ENCODE measurements at regions not wholly inside any gene's neighbourhood (a gene's known extent, or its start where the extent isn't known, plus 50 kb on each side); places are given as distances from the start of the nearest gene placed in this dataset.

- Histone ChIP-seq H4K20me1 (ENCODE audit: insufficient read depth, low read length) (no peaks in the 10 kb centered on the region), H3K27ac (ENCODE audit: low read length) (no peak overlapping the region), H3K9ac (ENCODE audit: low read length) (no peak overlapping the region), H3K4me2 (ENCODE audit: low read length) (no peak overlapping the region), H3K9me3 (ENCODE audit: insufficient read depth, low read length) (no peaks in the 10 kb centered on the region), H3K36me3 (replicated peaks; ENCODE audit: low read depth, low read length) (no peaks in the 10 kb centered on the region), H3K79me2 (ENCODE audit: low read length) (no peaks in the 10 kb centered on the region), H3K4me1 (ENCODE audit: low read length) (no peaks in the 10 kb centered on the region), H3K27me3 (ENCODE audit: low read depth, low read length) (no peaks in the 10 kb centered on the region), H2AFZ (ENCODE audit: low read depth, low read length) (no peak overlapping the region), H3K4me3 (ENCODE audit: low read length) (no peak overlapping the region)
- TF ChIP-seq CTCF (IDR thresholded peaks at IDR 0.05; ENCODE audit: low read depth, low read length) (no peak), EZH2phosphoT487 (IDR thresholded peaks at IDR 0.05; ENCODE audit: low read depth) (no peak)
Observed at GRCh38 chr10:56599201-56599600, 238.1 kb upstream of the ZWINT start.

- no peaks in the 10 kb centered on the region for H3K4me1 ChIP-seq (ENCODE audit: low read length)
- no peaks in the 10 kb centered on the region for H3K9me3 ChIP-seq (ENCODE audit: insufficient read depth, low read length)
- no peak overlapping the region for H3K4me2 ChIP-seq (ENCODE audit: low read length)
- H3K79me2 ChIP-seq (ENCODE audit: low read length): no peaks in the 10 kb centered on the region
- no peaks in the 10 kb centered on the region for H3K36me3 ChIP-seq (replicated peaks; ENCODE audit: low read depth, low read length)
- no peak overlapping the region for H3K4me3 ChIP-seq (ENCODE audit: low read length)
- H3K9ac ChIP-seq (ENCODE audit: low read length): no peak overlapping the region
- H4K20me1 ChIP-seq (ENCODE audit: insufficient read depth, low read length): no peaks in the 10 kb centered on the region
- H2AFZ ChIP-seq (ENCODE audit: low read depth, low read length): no peak overlapping the region
- no peak overlapping the region for H3K27ac ChIP-seq (ENCODE audit: low read length)
- TF ChIP-seq EZH2phosphoT487 (IDR thresholded peaks at IDR 0.05; ENCODE audit: low read depth): no peak
- TF ChIP-seq CTCF (IDR thresholded peaks at IDR 0.05; ENCODE audit: low read depth, low read length): no peak
- no peaks in the 10 kb centered on the region for H3K27me3 ChIP-seq (ENCODE audit: low read depth, low read length)
Observed at GRCh38 chr10:56596257-56596656, 235.2 kb upstream of the ZWINT start.

GRCh38 chr10:56593120-56593519, 232.1 kb upstream of the ZWINT start:
- no peaks in the 10 kb centered on the region for H3K27me3 ChIP-seq (ENCODE audit: low read depth, low read length)
- no peak overlapping the region for H3K4me2 ChIP-seq (ENCODE audit: low read length)
- H3K36me3 ChIP-seq (replicated peaks; ENCODE audit: low read depth, low read length): no peaks in the 10 kb centered on the region
- TF ChIP-seq EZH2phosphoT487 (IDR thresholded peaks at IDR 0.05; ENCODE audit: low read depth): no peak
- no peak for TF ChIP-seq CTCF (IDR thresholded peaks at IDR 0.05; ENCODE audit: low read depth, low read length)
- H3K9ac ChIP-seq (ENCODE audit: low read length): no peak overlapping the region
- H3K79me2 ChIP-seq (ENCODE audit: low read length): no peaks in the 10 kb centered on the region
- H3K9me3 ChIP-seq (ENCODE audit: insufficient read depth, low read length): no peaks in the 10 kb centered on the region
- H4K20me1 ChIP-seq (ENCODE audit: insufficient read depth, low read length): no peaks in the 10 kb centered on the region
- H3K27ac ChIP-seq (ENCODE audit: low read length): no peak overlapping the region
- no peak overlapping the region for H3K4me3 ChIP-seq (ENCODE audit: low read length)
- no peak overlapping the region for H2AFZ ChIP-seq (ENCODE audit: low read depth, low read length)
- no peaks in the 10 kb centered on the region; the same call in 1 of the 2 replicates for H3K4me1 ChIP-seq (ENCODE audit: low read length)

- Histone ChIP-seq H3K36me3 (replicated peaks; ENCODE audit: low read depth, low read length) (no peaks in the 10 kb centered on the region), H3K4me2 (ENCODE audit: low read length) (no peak overlapping the region), H3K79me2 (ENCODE audit: low read length) (no peaks in the 10 kb centered on the region), H3K4me3 (ENCODE audit: low read length) (no peak overlapping the region), H3K9me3 (ENCODE audit: insufficient read depth, low read length) (no peaks in the 10 kb centered on the region), H2AFZ (ENCODE audit: low read depth, low read length) (no peak overlapping the region), H3K9ac (ENCODE audit: low read length) (no peak overlapping the region), H3K27ac (ENCODE audit: low read length) (no peak overlapping the region), H4K20me1 (ENCODE audit: insufficient read depth, low read length) (no peaks in the 10 kb centered on the region), H3K27me3 (ENCODE audit: low read depth, low read length) (no peaks in the 10 kb centered on the region), H3K4me1 (ENCODE audit: low read length) (no peaks in the 10 kb centered on the region; the same call in 1 of the 2 replicates)
- TF ChIP-seq CTCF (IDR thresholded peaks at IDR 0.05; ENCODE audit: low read depth, low read length) (no peak), EZH2phosphoT487 (IDR thresholded peaks at IDR 0.05; ENCODE audit: low read depth) (no peak)
Observed at GRCh38 chr10:56586461-56586891, 225.4 kb upstream of the ZWINT start.

All from OCI-LY3 (cell line).